K562 (cell line): ENCODE measurements at regions not wholly inside any gene's neighbourhood (a gene's known extent, or its start where the extent isn't known, plus 50 kb on each side); places are given as distances from the start of the nearest gene placed in this dataset.
A peak's percentile ranks its signal among the peaks of the same experiment; 100 is the strongest.

Experiments used
- ATAC-seq: fragments of 200-7000 bp; cut with Tn5 transposase; 3 replicates; pipeline ENCODE4 v1.9.1; 2020; ENCODE audit warnings: moderate library complexity
- BruUV-seq: library from RNA; stranded (reverse); fragments of 400-500 nt; replicated peaks from 2 replicates; lab custom pipeline; 2021; lab: Mats Ljungman, UMichigan
- CTCF ChIA-PET: fragments of 300-600 bp; formaldehyde crosslinking; extraction: SDS; loops from one replicate; lab custom pipeline; 2021; ENCODE audit warnings: low intra/inter-chr PET ratio; lab: Yijun Ruan, JAX
- POLR2A ChIA-PET: fragments of 300-600, 350-650 bp; sonication (Branson Sonifier 250); formaldehyde crosslinking; extraction: SDS; loops from one replicate; lab custom pipeline; 2021; ENCODE audit warnings: antibody characterized with exemption, inconsistent platforms; lab: Yijun Ruan, JAX
- DNase-seq, 4 experiments: peaks; one replicate each; pipeline versions ENCODE4 v3.0.0 to v3.0.0-alpha.2; 2011 to 2018; ENCODE audit warnings: low spot score in 3 of 4, mixed read lengths in 3 of 4; ENCODE audit errors: extremely low read depth in 1 of 4
- FAIRE-seq: peaks from 2 replicates; lab custom pipeline; 2011; peaks lifted over from hg19 to GRCh38; lab: Jason Lieb, UNC
- H2AFZ ChIP-seq: 2 replicates; pipeline ENCODE4 v1.6.0; 2011; ENCODE audit warnings: low read depth, low read length, control low read depth, inconsistent platforms
- H3K27ac ChIP-seq: fragments of 200-600 bp; 3 replicates; pipeline ENCODE4 v1.8.0; 2011; ENCODE audit warnings: low read depth, mild to moderate bottlenecking, control low read depth, inconsistent platforms, low read length, moderate library complexity, mixed read lengths; ENCODE audit errors: extremely low read depth
- H3K27me3 ChIP-seq, 2 experiments: fragments of 300-600 bp in 1 of 2; 2 replicates in 1 of 2; 3 replicates in 1 of 2; pipeline versions ENCODE4 v1.6.0 to v1.8.0; 2011; ENCODE audit warnings: inconsistent platforms in 2 of 2, low read length in 2 of 2, mild to moderate bottlenecking in 1 of 2, mixed read lengths in 1 of 2, moderate library complexity in 1 of 2; ENCODE audit not compliant: control insufficient read depth in 2 of 2, insufficient read depth in 2 of 2
- H3K36me3 ChIP-seq: fragments of 300-600 bp; 3 replicates; pipeline ENCODE4 v1.8.0; 2011; ENCODE audit warnings: mild to moderate bottlenecking, low read length, inconsistent platforms; ENCODE audit not compliant: control insufficient read depth, insufficient read depth
- H3K4me1 ChIP-seq, 2 experiments: fragments of 200-600 bp in 1 of 2; replicated peaks in 1 of 2; 2 replicates in 1 of 2; 3 replicates in 1 of 2; pipeline versions ENCODE4 v1.5.1 to v1.8.0; 2011; ENCODE audit warnings: inconsistent platforms in 2 of 2, low read length in 2 of 2, mild to moderate bottlenecking in 1 of 2, mixed read lengths in 1 of 2, moderate library complexity in 1 of 2; ENCODE audit not compliant: control insufficient read depth in 2 of 2, insufficient read depth in 2 of 2
- H3K4me2 ChIP-seq: 2 replicates; pipeline ENCODE4 v1.6.1; 2011; ENCODE audit warnings: low read length, control low read depth, inconsistent platforms, mixed read lengths; ENCODE audit not compliant: insufficient read depth
- H3K4me3 ChIP-seq: fragments of 200-600 bp; sonication (generic), shearing (Covaris generic); 2 replicates; pipeline ENCODE4 v1.5.1; 2016; ENCODE audit warnings: control low read depth, inconsistent platforms
- H3K79me2 ChIP-seq: fragments of 200-600 bp; 3 replicates; pipeline ENCODE4 v1.8.0; 2011; ENCODE audit warnings: low read length, inconsistent platforms; ENCODE audit not compliant: control insufficient read depth, insufficient read depth
- H3K9ac ChIP-seq, 2 experiments: 2 replicates each; pipeline versions ENCODE4 v1.6.0 to v1.6.1; 2011; ENCODE audit warnings: low read depth in 2 of 2, low read length in 2 of 2, control low read depth in 1 of 2, inconsistent platforms in 1 of 2, mild to moderate bottlenecking in 1 of 2, mixed read lengths in 1 of 2; ENCODE audit not compliant: insufficient read depth in 1 of 2
- H3K9me1 ChIP-seq: one replicate; pipeline ENCODE4 v1.6.0; 2011; ENCODE audit warnings: inconsistent platforms, mild to moderate bottlenecking, low read length, moderate library complexity; ENCODE audit not compliant: control insufficient read depth, insufficient read depth
- H3K9me3 ChIP-seq: replicated peaks from 2 replicates; pipeline ENCODE4 v1.5.1; 2011; ENCODE audit warnings: low read depth, low read length, inconsistent platforms; ENCODE audit not compliant: control insufficient read depth, insufficient read depth
- H4K20me1 ChIP-seq: replicated peaks from 2 replicates; pipeline ENCODE4 v1.6.1; 2011; ENCODE audit warnings: low read length, inconsistent platforms, mixed read lengths; ENCODE audit not compliant: control insufficient read depth, insufficient read depth
- DMBX1 ChIP-seq: fragments of 250-450 bp; sonication (Bioruptor Pico); IDR thresholded peaks from 2 replicates; pipeline ENCODE4 v1.8.0; 2022; ENCODE audit warnings: inconsistent platforms, mild to moderate bottlenecking, moderate library complexity, borderline replicate concordance
- EHMT2 ChIP-seq: fragments of 450-650 bp; IDR thresholded peaks from 2 replicates; pipeline ENCODE4 v1.6.1; 2018; ENCODE audit warnings: antibody characterized with exemption
- FOXJ3 ChIP-seq: sonication (generic); formaldehyde crosslinking; IDR thresholded peaks from 2 replicates; pipeline ENCODE4 v1.4.0; 2020; ENCODE audit warnings: mild to moderate bottlenecking, missing genetic modification reagents
- MIER1 ChIP-seq: fragments of 450-650 bp; IDR thresholded peaks from 2 replicates; pipeline ENCODE4 v1.6.1; 2016; ENCODE audit warnings: antibody characterized with exemption, mild to moderate bottlenecking, low read depth
- VEZF1 ChIP-seq: fragments of 200-800 bp; sonication (Bioruptor generic); IDR thresholded peaks from 2 replicates; pipeline ENCODE4 v1.6.1; 2017; ENCODE audit warnings: missing genetic modification characterization, missing compliant biosample characterization
- ZNF407 ChIP-seq: fragments of 450-650 bp; IDR thresholded peaks from 2 replicates; pipeline ENCODE4 v1.6.1; 2016; ENCODE audit warnings: low read depth
- WGBS: fragments of 100-300 bp; shearing (Covaris generic); methylation state at CpG from one replicate; pipeline ENCODE4 v1.1.6; 2016; ENCODE audit warnings: low coverage, mixed read lengths; ENCODE audit not compliant: insufficient coverage; ENCODE audit errors: missing lambda C conversion rate; 5-methylcytosine and 5-hydroxymethylcytosine counted together
- in situ Hi-C: fragments of 300-500 bp; cut with MboI; formaldehyde crosslinking; loops from 4 replicates; pipeline ENCODE4 v1.15.0; 2018; ENCODE audit warnings: inconsistent platforms, mixed read lengths
- intact Hi-C: fragments of 100-400 bp; cut with micrococcal nuclease; formaldehyde crosslinking; loops from 2 replicates; pipeline ENCODE4 v1.14.2; 2022

GRCh38 chr5:57394421-57395210 lies 88.0 kb downstream of the ACTBL2 start (continued):
- TF ChIP-seq VEZF1 (CRISPR knock-in tag): no peak

GRCh38 chr5:57386958-57387357 lies 95.7 kb downstream of the ACTBL2 start:
- ATAC-seq: no peak
- POLR2A ChIA-PET: interaction anchor here (0.6 kb wide), 2 partner anchors 91 to 326 kb away, joined by 3 to 4 read pairs; no protein-coding TSS in a partner anchor
- no peaks in the 10 kb centered on the region for H3K79me2 ChIP-seq
- H3K36me3 ChIP-seq: no peaks in the 10 kb centered on the region
- peaks cover 0 to 12% of the 10 kb centered on the region in 2 experiments; a peak in 3 of 5 replicates for H3K4me1 ChIP-seq
- no peak overlapping the region for H3K27ac ChIP-seq
- no peaks in the 10 kb centered on the region for H3K9me1 ChIP-seq
- H3K4me2 ChIP-seq: no peak overlapping the region
- FAIRE-seq: no peak
- DNase-seq: no peak
- H3K9me3 ChIP-seq: no peaks in the 10 kb centered on the region
- H3K4me3 ChIP-seq: no peak overlapping the region
- H2AFZ ChIP-seq: no peak overlapping the region
- intact Hi-C loops (no loop called here), in situ Hi-C loops (no loop called here)
- no TSS peak for BruUV-seq
- H3K27me3 ChIP-seq: no peaks in the 10 kb centered on the region
- 4% methylated on average over 2 of the region's 2 CpGs for WGBS
- no peaks in the 10 kb centered on the region for H4K20me1 ChIP-seq
- CTCF ChIA-PET: no interaction called here
- no peak overlapping the region for H3K9ac ChIP-seq
- TF ChIP-seq DMBX1 (CRISPR knock-in tag): peak; percentile 48; the same call in 1 of the 2 replicates
- peak; percentile 83 for TF ChIP-seq MIER1
- TF ChIP-seq FOXJ3: no peak
- TF ChIP-seq EHMT2: peak; percentile 92
- no peak for TF ChIP-seq ZNF407
